ENCODE measurements at regions not wholly inside any gene's neighbourhood (a gene's known extent, or its start where the extent isn't known, plus 50 kb on each side); places are given as distances from the start of the nearest gene placed in this dataset.

DNA sequence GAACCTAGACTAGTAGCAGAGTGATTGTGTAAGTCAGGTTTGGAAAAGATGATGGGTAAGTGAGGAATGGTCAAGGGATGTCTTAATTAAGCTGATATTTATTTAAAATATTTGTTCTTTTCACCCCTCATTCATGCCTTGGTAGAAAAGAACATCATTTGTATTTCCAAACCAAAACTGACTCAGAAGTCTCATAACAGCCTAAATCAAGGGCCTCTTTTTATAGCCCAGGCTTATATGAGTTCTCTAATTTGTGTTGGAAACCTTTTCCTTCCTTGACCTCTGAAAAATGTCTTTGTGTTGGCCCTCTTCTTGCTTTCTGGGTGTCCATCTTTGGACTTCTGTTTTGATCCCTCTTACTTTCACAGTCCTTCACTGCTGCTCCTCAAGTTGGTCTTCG lies 1428.2 kb downstream of the MRPL39 start:
- TF ChIP-seq, protein P1, sequence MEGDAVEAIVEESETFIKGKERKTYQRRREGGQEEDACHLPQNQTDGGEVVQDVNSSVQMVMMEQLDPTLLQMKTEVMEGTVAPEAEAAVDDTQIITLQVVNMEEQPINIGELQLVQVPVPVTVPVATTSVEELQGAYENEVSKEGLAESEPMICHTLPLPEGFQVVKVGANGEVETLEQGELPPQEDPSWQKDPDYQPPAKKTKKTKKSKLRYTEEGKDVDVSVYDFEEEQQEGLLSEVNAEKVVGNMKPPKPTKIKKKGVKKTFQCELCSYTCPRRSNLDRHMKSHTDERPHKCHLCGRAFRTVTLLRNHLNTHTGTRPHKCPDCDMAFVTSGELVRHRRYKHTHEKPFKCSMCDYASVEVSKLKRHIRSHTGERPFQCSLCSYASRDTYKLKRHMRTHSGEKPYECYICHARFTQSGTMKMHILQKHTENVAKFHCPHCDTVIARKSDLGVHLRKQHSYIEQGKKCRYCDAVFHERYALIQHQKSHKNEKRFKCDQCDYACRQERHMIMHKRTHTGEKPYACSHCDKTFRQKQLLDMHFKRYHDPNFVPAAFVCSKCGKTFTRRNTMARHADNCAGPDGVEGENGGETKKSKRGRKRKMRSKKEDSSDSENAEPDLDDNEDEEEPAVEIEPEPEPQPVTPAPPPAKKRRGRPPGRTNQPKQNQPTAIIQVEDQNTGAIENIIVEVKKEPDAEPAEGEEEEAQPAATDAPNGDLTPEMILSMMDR (IDR thresholded peaks at IDR 0.05; ENCODE audit: low read depth, low read length): no peak
- TF ChIP-seq EZH2phosphoT487 (IDR thresholded peaks at IDR 0.05; ENCODE audit: low read depth): no peak

All from OCI-LY3 (cell line).